KOPT-K1 (cell line): ENCODE measurements at regions not wholly inside any gene's neighbourhood (a gene's known extent, or its start where the extent isn't known, plus 50 kb on each side); places are given as distances from the start of the nearest gene placed in this dataset.
"Not testable (repeated sequence)": the region's sequence is repeated elsewhere in the genome, so short reads cannot be mapped to it uniquely, and the experiment has no call there.

Experiments
- H3K27ac ChIP-seq: fragments of 200-600 bp; sonication (generic); 2 replicates; pipeline ENCODE4 v1.5.1; 2016; ENCODE audit warnings: antibody characterized with exemption, mild to moderate bottlenecking, low read depth, low read length; ENCODE audit not compliant: poor library complexity, severe bottlenecking
- H3K36me3 ChIP-seq: fragments of 200-600 bp; sonication (generic); 2 replicates; pipeline ENCODE4 v1.5.1; 2017; ENCODE audit warnings: antibody characterized with exemption, mild to moderate bottlenecking, low read length, moderate library complexity; ENCODE audit not compliant: insufficient read depth
- H3K9me3 ChIP-seq: fragments of 200-600 bp; sonication (generic); 2 replicates; pipeline ENCODE4 v1.5.1; 2017; ENCODE audit warnings: antibody characterized with exemption, low read length, mild to moderate bottlenecking; ENCODE audit not compliant: insufficient read depth, poor library complexity, severe bottlenecking

GRCh38 chr4:135510582-135510981, 1309.0 kb upstream of the PABPC4L start:
- Histone ChIP-seq H3K27ac (no peak overlapping the region), H3K36me3 (no peaks in the 10 kb centered on the region), H3K9me3 (no peaks in the 10 kb centered on the region)

GRCh38 chr4:135508006-135508714, 1306.6 kb upstream of the PABPC4L start:
- no peak overlapping the region for H3K27ac ChIP-seq
- H3K36me3 ChIP-seq: no peaks in the 10 kb centered on the region
- H3K9me3 ChIP-seq: no peaks in the 10 kb centered on the region

GRCh38 chr4:135497563-135498152, 1296.1 kb upstream of the PABPC4L start:
- Histone ChIP-seq H3K9me3 (no peaks in the 10 kb centered on the region), H3K27ac (no peak overlapping the region), H3K36me3 (no peaks in the 10 kb centered on the region)

- no peaks in the 10 kb centered on the region for H3K9me3 ChIP-seq
- no peaks in the 10 kb centered on the region for H3K36me3 ChIP-seq
- H3K27ac ChIP-seq: no peak overlapping the region
Observed at GRCh38 chr4:135492439-135492838, 1290.8 kb upstream of the PABPC4L start.

- Histone ChIP-seq H3K9me3 (no peaks in the 10 kb centered on the region), H3K27ac (no peak overlapping the region), H3K36me3 (no peaks in the 10 kb centered on the region)
Observed at GRCh38 chr4:135485371-135485770, 1283.8 kb upstream of the PABPC4L start.

GRCh38 chr4:135476272-135476671, 1274.7 kb upstream of the PABPC4L start:
- no peak overlapping the region for H3K27ac ChIP-seq
- no peaks in the 10 kb centered on the region for H3K9me3 ChIP-seq
- no peaks in the 10 kb centered on the region for H3K36me3 ChIP-seq

- no peak overlapping the region for H3K27ac ChIP-seq
- no peaks in the 10 kb centered on the region for H3K36me3 ChIP-seq
Observed at GRCh38 chr4:135464311-135464710, 1262.7 kb upstream of the PABPC4L start.

DNA sequence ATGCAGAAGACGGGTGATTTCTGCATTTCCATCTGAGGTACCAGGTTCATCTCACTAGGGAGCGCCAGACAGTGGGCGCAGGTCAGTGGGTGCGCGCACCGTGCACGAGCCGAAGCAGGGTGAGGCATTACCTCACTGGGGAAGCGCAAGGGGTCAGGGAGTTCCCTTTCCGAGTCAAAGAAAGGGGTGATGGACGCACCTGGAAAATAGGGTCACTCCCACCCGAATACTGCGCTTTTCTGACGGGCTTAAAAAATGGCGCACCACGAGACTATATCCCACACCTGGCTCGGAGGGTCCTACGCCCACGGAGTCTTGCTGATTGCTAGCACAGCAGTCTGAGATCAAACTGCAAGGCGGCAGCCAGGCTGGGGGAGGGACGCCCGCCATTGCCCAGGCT, 1246.0 kb upstream of the PABPC4L start:
- H3K27ac ChIP-seq, H3K9me3 ChIP-seq, H3K36me3 ChIP-seq: not testable (repeated sequence)

More at GRCh38 chr4:135464311-135464710, 1262.7 kb upstream of the PABPC4L start:
- H3K9me3 ChIP-seq: no peaks in the 10 kb centered on the region

- Histone ChIP-seq H3K36me3 (no peaks in the 10 kb centered on the region), H3K9me3 (no peaks in the 10 kb centered on the region), H3K27ac (no peak overlapping the region)
Observed at GRCh38 chr4:135434936-135435335, 1233.3 kb upstream of the PABPC4L start.

- no peaks in the 10 kb centered on the region for H3K9me3 ChIP-seq
- no peaks in the 10 kb centered on the region for H3K36me3 ChIP-seq
- no peak overlapping the region for H3K27ac ChIP-seq
Observed at GRCh38 chr4:135429528-135429927, 1227.9 kb upstream of the PABPC4L start.

GRCh38 chr4:135418353-135418752, 1216.8 kb upstream of the PABPC4L start:
- no peaks in the 10 kb centered on the region for H3K9me3 ChIP-seq
- H3K36me3 ChIP-seq: no peaks in the 10 kb centered on the region
- no peak overlapping the region for H3K27ac ChIP-seq

GRCh38 chr4:135412213-135412612, 1210.6 kb upstream of the PABPC4L start:
- Histone ChIP-seq H3K36me3 (no peaks in the 10 kb centered on the region), H3K27ac (no peak overlapping the region), H3K9me3 (no peaks in the 10 kb centered on the region)

DNA sequence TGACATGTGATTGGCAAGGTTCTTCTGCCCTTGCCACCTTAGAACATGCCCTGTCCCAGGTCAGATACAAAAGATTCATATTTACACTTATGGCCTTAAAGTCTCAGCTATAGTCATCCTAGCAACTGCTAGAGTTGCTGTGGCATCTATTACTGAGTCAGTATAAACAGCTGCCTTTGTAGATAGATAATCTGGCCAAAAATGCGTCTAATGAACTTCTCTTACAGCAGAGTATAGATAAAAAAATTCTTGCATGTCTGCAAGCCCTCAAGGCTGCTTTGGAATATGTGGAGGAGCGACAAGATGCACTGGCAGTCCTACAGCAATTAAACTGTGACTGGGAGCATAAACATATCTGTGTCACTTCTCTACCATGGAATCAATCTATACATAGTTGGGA, 1209.7 kb upstream of the PABPC4L start:
- H3K9me3 ChIP-seq: no peaks in the 10 kb centered on the region
- no peak overlapping the region for H3K27ac ChIP-seq
- no peaks in the 10 kb centered on the region for H3K36me3 ChIP-seq

- not testable (repeated sequence) for H3K9me3 ChIP-seq, H3K27ac ChIP-seq, H3K36me3 ChIP-seq
Observed at GRCh38 chr4:135409261-135409660, 1207.7 kb upstream of the PABPC4L start.

- Histone ChIP-seq H3K9me3 (peaks cover 10% of the 10 kb centered on the region), H3K27ac (no peak overlapping the region), H3K36me3 (no peaks in the 10 kb centered on the region)
Observed at GRCh38 chr4:135408109-135408508, 1206.5 kb upstream of the PABPC4L start.

GRCh38 chr4:135406597-135406996, 1205.0 kb upstream of the PABPC4L start:
- not testable (repeated sequence) for H3K36me3 ChIP-seq, H3K9me3 ChIP-seq, H3K27ac ChIP-seq
